Body of pancreas (tissue), 4 donors: ENCODE measurements at regions not wholly inside any gene's neighbourhood (a gene's known extent, or its start where the extent isn't known, plus 50 kb on each side); places are given as distances from the start of the nearest gene placed in this dataset.

Experiments used
- CTCF ChIP-seq, 7 experiments: fragments of 450-650 bp in 4 of 7; fragments of 200-600 bp in 3 of 7; sonication (generic) in 3 of 7; IDR thresholded peaks; one replicate each; pipeline ENCODE4 v1.5.1; 2016 to 2019; ENCODE audit warnings: antibody characterized with exemption in 7 of 7
- POLR2A ChIP-seq, 3 donors: fragments of 450-650 bp; IDR thresholded peaks; one replicate each; pipeline ENCODE4 v1.6.1; 2016; ENCODE audit warnings: antibody characterized with exemption in 3 of 3, mild to moderate bottlenecking in 2 of 3

- TF ChIP-seq POLR2A (IDR thresholded peaks at IDR 0.05) (no peak), CTCF (IDR thresholded peaks at IDR 0.05) (no peak)
Measured at GRCh38 chr11:112806256-112806655, 155.0 kb upstream of the NCAM1 start.
